ENCODE measurements at regions not wholly inside any gene's neighbourhood (a gene's known extent, or its start where the extent isn't known, plus 50 kb on each side); places are given as distances from the start of the nearest gene placed in this dataset.

- H3K4me3 ChIP-seq (replicated peaks in 1 of 2; ENCODE audit: low read depth in 2 of 2, low read length in 2 of 2): no peak overlapping the region
- TF ChIP-seq CTCF (IDR thresholded peaks at IDR 0.05; ENCODE audit: low read depth, low read length): peak; percentile 96
- DNase-seq (ENCODE audit: low read depth in 2 of 2): peak; percentile 68 to 72
These were observed 133.2 kb downstream of the MTX3 start for GRCh38 chr5:79857714-79858409.

- no peak overlapping the region for H3K4me3 ChIP-seq (replicated peaks in 1 of 2; ENCODE audit: low read depth in 2 of 2, low read length in 2 of 2)
- DNase-seq (ENCODE audit: low read depth in 2 of 2): no peak
- TF ChIP-seq CTCF (IDR thresholded peaks at IDR 0.05; ENCODE audit: low read depth, low read length): no peak
These were observed 134.5 kb downstream of the MTX3 start for GRCh38 chr5:79856456-79857055.

- no peak for DNase-seq (ENCODE audit: low read depth in 2 of 2)
- no peak for TF ChIP-seq CTCF (IDR thresholded peaks at IDR 0.05; ENCODE audit: low read depth, low read length)
- H3K4me3 ChIP-seq (replicated peaks in 1 of 2; ENCODE audit: low read depth in 2 of 2, low read length in 2 of 2): no peak overlapping the region
These were observed 137.2 kb downstream of the MTX3 start for GRCh38 chr5:79853676-79854418.

GRCh38 chr5:79853028-79853427 is 138.0 kb downstream of the MTX3 start:
- DNase-seq (ENCODE audit: low read depth in 2 of 2): no peak
- no peak overlapping the region for H3K4me3 ChIP-seq (replicated peaks in 1 of 2; ENCODE audit: low read depth in 2 of 2, low read length in 2 of 2)
- TF ChIP-seq CTCF (IDR thresholded peaks at IDR 0.05; ENCODE audit: low read depth, low read length): no peak

- DNase-seq (ENCODE audit: low read depth in 2 of 2): no peak
- no peak overlapping the region for H3K4me3 ChIP-seq (replicated peaks in 1 of 2; ENCODE audit: low read depth in 2 of 2, low read length in 2 of 2)
- no peak for TF ChIP-seq CTCF (IDR thresholded peaks at IDR 0.05; ENCODE audit: low read depth, low read length)
These were observed 139.6 kb downstream of the MTX3 start for GRCh38 chr5:79851391-79851863.

GRCh38 chr5:79850941-79851340 is 140.1 kb downstream of the MTX3 start:
- no peak for TF ChIP-seq CTCF (IDR thresholded peaks at IDR 0.05; ENCODE audit: low read depth, low read length)
- no peak for DNase-seq (ENCODE audit: low read depth in 2 of 2)
- no peak overlapping the region for H3K4me3 ChIP-seq (replicated peaks in 1 of 2; ENCODE audit: low read depth in 2 of 2, low read length in 2 of 2)
